ENCODE measurements at regions not wholly inside any gene's neighbourhood (a gene's known extent, or its start where the extent isn't known, plus 50 kb on each side); places are given as distances from the start of the nearest gene placed in this dataset.

DNA sequence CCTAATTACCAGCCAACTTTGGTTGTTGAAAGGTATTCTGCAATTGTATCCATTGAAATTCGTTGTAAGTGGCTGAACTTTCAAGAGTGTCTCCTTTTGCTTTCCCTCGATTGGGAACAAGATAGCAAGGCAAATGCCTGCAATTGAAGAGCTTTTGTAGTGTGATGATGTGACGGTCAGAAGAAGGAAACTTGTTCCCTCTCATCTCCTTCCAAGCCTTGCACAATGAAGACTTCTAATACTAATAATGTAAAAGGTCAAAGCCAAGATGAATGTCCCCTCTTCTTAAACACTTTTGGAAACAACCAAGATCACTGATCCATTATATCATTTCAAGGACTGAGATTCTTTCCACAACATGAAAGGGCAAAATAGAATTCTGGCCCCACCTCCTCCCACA, 101.9 kb upstream of the LMCD1 start:
- no peak overlapping the region for H3K9ac ChIP-seq (ENCODE audit: low read length)
- H4K91ac ChIP-seq (ENCODE audit: low read depth, low read length), result no peak overlapping the region
- H2AK5ac ChIP-seq (ENCODE audit: low read length), result no peak overlapping the region
- H3K4me3 ChIP-seq (ENCODE audit: low read depth, low read length), result no peak overlapping the region
- no peak overlapping the region for H4K12ac ChIP-seq (ENCODE audit: low read depth, low read length)
- no peaks in the 10 kb centered on the region for H3K79me1 ChIP-seq (ENCODE audit: low read length)
- no peak overlapping the region for H3K27ac ChIP-seq (ENCODE audit: low read depth, low read length)
- no peaks in the 10 kb centered on the region for H3K36me3 ChIP-seq (ENCODE audit: control insufficient read depth in 1 of 2, insufficient read depth in 2 of 2, low read length in 2 of 2)
- no peak overlapping the region for H2AFZ ChIP-seq (ENCODE audit: insufficient read depth, low read length, poor library complexity)
- no peaks in the 10 kb centered on the region for H3K27me3 ChIP-seq (ENCODE audit: insufficient read depth, low read length)
- H3K79me2 ChIP-seq (ENCODE audit: control insufficient read depth, insufficient read depth, low read length, poor library complexity), result no peaks in the 10 kb centered on the region
- no peak overlapping the region for H2BK5ac ChIP-seq (ENCODE audit: low read depth, low read length, poor library complexity)
- no peak for DNase-seq
- no CpG with 5 or more reads among the region's 3 CpGs for WGBS (ENCODE audit: extremely low coverage, insufficient coverage, insufficient read length)
- no peak overlapping the region for H3K4me2 ChIP-seq (ENCODE audit: low read length)
- H3K18ac ChIP-seq (ENCODE audit: low read length), result no peak overlapping the region
- H2BK120ac ChIP-seq (ENCODE audit: insufficient read depth, low read length, poor library complexity), result no peak overlapping the region
- H3K4ac ChIP-seq (ENCODE audit: low read depth, low read length), result no peak overlapping the region
- no peak overlapping the region for H3K14ac ChIP-seq (ENCODE audit: low read length)
- H4K8ac ChIP-seq (ENCODE audit: low read depth, low read length), result no peak overlapping the region
- no peaks in the 10 kb centered on the region for H3K4me1 ChIP-seq (ENCODE audit: control insufficient read depth in 1 of 2, insufficient read depth in 2 of 2, low read length in 2 of 2)
- H3K23ac ChIP-seq (ENCODE audit: low read length), result no peak overlapping the region
- no peaks in the 10 kb centered on the region for H3K9me3 ChIP-seq (ENCODE audit: insufficient read depth, low read depth, low read length)
- no peak overlapping the region for H2BK12ac ChIP-seq (ENCODE audit: low read length)

DNA sequence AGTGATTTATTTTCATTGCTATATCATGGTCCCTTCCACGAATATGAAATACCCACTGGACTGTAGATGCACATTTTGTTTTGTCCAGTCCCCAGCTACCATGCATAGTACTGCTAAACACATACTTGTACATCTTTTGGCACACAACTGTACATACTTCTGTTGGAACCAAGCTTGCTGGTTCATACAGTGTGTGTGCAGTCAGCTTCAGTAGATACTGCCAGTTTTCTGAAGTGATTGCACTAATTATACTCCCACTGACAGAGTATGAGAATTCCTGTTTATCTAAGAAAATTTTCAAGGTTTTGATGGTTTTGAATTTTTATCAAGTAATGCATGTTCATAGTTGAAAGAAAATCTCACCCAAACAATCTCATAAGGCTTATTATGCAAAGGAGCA, 100.7 kb upstream of the LMCD1 start:
- no peak overlapping the region for H4K91ac ChIP-seq (ENCODE audit: low read depth, low read length)
- H3K27ac ChIP-seq (ENCODE audit: low read depth, low read length), result no peak overlapping the region
- no peak overlapping the region for H2BK12ac ChIP-seq (ENCODE audit: low read length)
- no peaks in the 10 kb centered on the region for H3K4me1 ChIP-seq (ENCODE audit: control insufficient read depth in 1 of 2, insufficient read depth in 2 of 2, low read length in 2 of 2)
- no peak overlapping the region for H3K4me2 ChIP-seq (ENCODE audit: low read length)
- no peak overlapping the region for H3K9ac ChIP-seq (ENCODE audit: low read length)
- H2BK5ac ChIP-seq (ENCODE audit: low read depth, low read length, poor library complexity), result no peak overlapping the region
- H2BK120ac ChIP-seq (ENCODE audit: insufficient read depth, low read length, poor library complexity), result no peak overlapping the region
- H3K79me2 ChIP-seq (ENCODE audit: control insufficient read depth, insufficient read depth, low read length, poor library complexity), result no peaks in the 10 kb centered on the region
- H2AFZ ChIP-seq (ENCODE audit: insufficient read depth, low read length, poor library complexity), result no peak overlapping the region
- no peak for DNase-seq
- H2AK5ac ChIP-seq (ENCODE audit: low read length), result no peak overlapping the region
- no peak overlapping the region for H4K12ac ChIP-seq (ENCODE audit: low read depth, low read length)
- no peaks in the 10 kb centered on the region for H3K79me1 ChIP-seq (ENCODE audit: low read length)
- H3K4me3 ChIP-seq (ENCODE audit: low read depth, low read length), result no peak overlapping the region
- H3K14ac ChIP-seq (ENCODE audit: low read length), result no peak overlapping the region
- no peak overlapping the region for H4K8ac ChIP-seq (ENCODE audit: low read depth, low read length)
- no peak overlapping the region for H3K23ac ChIP-seq (ENCODE audit: low read length)
- no CpG with 5 or more reads among the region's 1 CpG for WGBS (ENCODE audit: extremely low coverage, insufficient coverage, insufficient read length)
- no peaks in the 10 kb centered on the region for H3K36me3 ChIP-seq (ENCODE audit: control insufficient read depth in 1 of 2, insufficient read depth in 2 of 2, low read length in 2 of 2)
- no peak overlapping the region for H3K18ac ChIP-seq (ENCODE audit: low read length)
- no peaks in the 10 kb centered on the region for H3K27me3 ChIP-seq (ENCODE audit: insufficient read depth, low read length)
- no peak overlapping the region for H3K4ac ChIP-seq (ENCODE audit: low read depth, low read length)
- H3K9me3 ChIP-seq (ENCODE audit: insufficient read depth, low read depth, low read length), result no peaks in the 10 kb centered on the region

DNA sequence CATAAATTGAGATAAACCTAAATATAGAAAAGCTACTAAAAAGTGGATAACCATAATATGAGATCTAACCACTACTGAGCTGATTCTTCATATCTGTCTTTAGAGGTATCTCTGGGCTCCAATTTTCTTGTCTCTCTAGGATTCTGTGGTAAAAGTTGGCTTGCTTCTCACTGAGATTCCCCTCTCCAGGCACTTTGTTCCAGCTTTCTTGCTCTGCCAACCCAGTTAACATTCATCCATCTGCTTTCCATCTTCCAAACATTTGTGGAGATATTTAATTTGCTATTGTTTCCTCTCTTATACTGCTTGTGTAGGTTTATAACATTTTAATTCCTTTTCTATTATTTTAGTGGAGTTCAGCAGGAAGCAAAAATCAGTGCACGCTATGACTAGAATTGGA, 97.6 kb upstream of the LMCD1 start:
- Histone ChIP-seq H4K12ac (ENCODE audit: low read depth, low read length) (no peak overlapping the region), H3K27ac (ENCODE audit: low read depth, low read length) (no peak overlapping the region), H3K9ac (ENCODE audit: low read length) (no peak overlapping the region), H3K27me3 (ENCODE audit: insufficient read depth, low read length) (no peaks in the 10 kb centered on the region), H3K4ac (ENCODE audit: low read depth, low read length) (no peak overlapping the region), H3K14ac (ENCODE audit: low read length) (no peak overlapping the region), H3K36me3 (ENCODE audit: control insufficient read depth in 1 of 2, insufficient read depth in 2 of 2, low read length in 2 of 2) (no peaks in the 10 kb centered on the region), H2BK120ac (ENCODE audit: insufficient read depth, low read length, poor library complexity) (no peak overlapping the region), H2AFZ (ENCODE audit: insufficient read depth, low read length, poor library complexity) (no peak overlapping the region), H3K79me2 (ENCODE audit: control insufficient read depth, insufficient read depth, low read length, poor library complexity) (no peaks in the 10 kb centered on the region), H3K18ac (ENCODE audit: low read length) (no peak overlapping the region), H3K4me3 (ENCODE audit: low read depth, low read length) (no peak overlapping the region), H3K4me1 (ENCODE audit: control insufficient read depth in 1 of 2, insufficient read depth in 2 of 2, low read length in 2 of 2) (no peaks in the 10 kb centered on the region), H4K91ac (ENCODE audit: low read depth, low read length) (no peak overlapping the region), H3K23ac (ENCODE audit: low read length) (no peak overlapping the region), H2BK12ac (ENCODE audit: low read length) (no peak overlapping the region), H2AK5ac (ENCODE audit: low read length) (no peak overlapping the region), H4K8ac (ENCODE audit: low read depth, low read length) (no peak overlapping the region), H3K79me1 (ENCODE audit: low read length) (no peaks in the 10 kb centered on the region), H2BK5ac (ENCODE audit: low read depth, low read length, poor library complexity) (no peak overlapping the region), H3K4me2 (ENCODE audit: low read length) (no peak overlapping the region), H3K9me3 (ENCODE audit: insufficient read depth, low read depth, low read length) (no peaks in the 10 kb centered on the region)
- no peak for DNase-seq
- no CpG with 5 or more reads among the region's 1 CpG for WGBS (ENCODE audit: extremely low coverage, insufficient coverage, insufficient read length)

DNA sequence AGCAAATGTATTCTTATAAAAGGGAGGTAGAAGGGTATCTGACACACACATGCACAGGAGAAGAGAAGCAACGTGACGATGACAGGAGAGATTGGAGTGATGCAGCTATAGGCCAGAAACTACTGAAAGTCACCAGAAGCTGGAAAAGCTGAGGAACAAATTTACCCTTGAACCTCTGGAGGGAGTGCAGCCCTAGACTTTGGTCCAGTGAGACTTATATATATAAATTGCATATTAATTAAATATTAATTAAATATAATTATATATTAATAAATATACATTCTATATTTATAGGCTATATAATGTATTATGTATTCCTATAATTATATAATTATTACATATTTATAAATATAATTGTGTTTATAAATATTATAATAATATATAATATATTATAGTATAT, 96.5 kb upstream of the LMCD1 start:
- H4K12ac ChIP-seq (ENCODE audit: low read depth, low read length), result no peak overlapping the region
- no peaks in the 10 kb centered on the region for H3K9me3 ChIP-seq (ENCODE audit: insufficient read depth, low read depth, low read length)
- H3K4me2 ChIP-seq (ENCODE audit: low read length), result no peak overlapping the region
- no peak for DNase-seq
- no peak overlapping the region for H3K27ac ChIP-seq (ENCODE audit: low read depth, low read length)
- H3K79me1 ChIP-seq (ENCODE audit: low read length), result no peaks in the 10 kb centered on the region
- no peak overlapping the region for H3K23ac ChIP-seq (ENCODE audit: low read length)
- H2BK12ac ChIP-seq (ENCODE audit: low read length), result no peak overlapping the region
- no peak overlapping the region for H3K9ac ChIP-seq (ENCODE audit: low read length)
- H2AK5ac ChIP-seq (ENCODE audit: low read length), result no peak overlapping the region
- H3K18ac ChIP-seq (ENCODE audit: low read length), result no peak overlapping the region
- no peaks in the 10 kb centered on the region for H3K79me2 ChIP-seq (ENCODE audit: control insufficient read depth, insufficient read depth, low read length, poor library complexity)
- no peak overlapping the region for H4K91ac ChIP-seq (ENCODE audit: low read depth, low read length)
- no peak overlapping the region for H3K14ac ChIP-seq (ENCODE audit: low read length)
- H3K27me3 ChIP-seq (ENCODE audit: insufficient read depth, low read length), result no peaks in the 10 kb centered on the region
- no peak overlapping the region for H3K4me3 ChIP-seq (ENCODE audit: low read depth, low read length)
- no peaks in the 10 kb centered on the region for H3K36me3 ChIP-seq (ENCODE audit: control insufficient read depth in 1 of 2, insufficient read depth in 2 of 2, low read length in 2 of 2)
- no CpG with 5 or more reads among the region's 2 CpGs for WGBS (ENCODE audit: extremely low coverage, insufficient coverage, insufficient read length)
- H2BK5ac ChIP-seq (ENCODE audit: low read depth, low read length, poor library complexity), result no peak overlapping the region
- no peaks in the 10 kb centered on the region for H3K4me1 ChIP-seq (ENCODE audit: control insufficient read depth in 1 of 2, insufficient read depth in 2 of 2, low read length in 2 of 2)
- no peak overlapping the region for H2AFZ ChIP-seq (ENCODE audit: insufficient read depth, low read length, poor library complexity)
- H4K8ac ChIP-seq (ENCODE audit: low read depth, low read length), result no peak overlapping the region
- no peak overlapping the region for H3K4ac ChIP-seq (ENCODE audit: low read depth, low read length)
- H2BK120ac ChIP-seq (ENCODE audit: insufficient read depth, low read length, poor library complexity), result no peak overlapping the region

Measured in trophoblast cell (in vitro differentiated cells and primary cell).